GM21576 (cell line): ENCODE measurements at regions not wholly inside any gene's neighbourhood (a gene's known extent, or its start where the extent isn't known, plus 50 kb on each side); places are given as distances from the start of the nearest gene placed in this dataset.

Experiments used
- ATAC-seq: cut with Tn5 transposase; IDR thresholded peaks from one replicate; pipeline ENCODE4 v1.9.1; 2021; ENCODE audit warnings: mild to moderate bottlenecking, moderate library complexity; ENCODE audit not compliant: unreplicated experiment

DNA sequence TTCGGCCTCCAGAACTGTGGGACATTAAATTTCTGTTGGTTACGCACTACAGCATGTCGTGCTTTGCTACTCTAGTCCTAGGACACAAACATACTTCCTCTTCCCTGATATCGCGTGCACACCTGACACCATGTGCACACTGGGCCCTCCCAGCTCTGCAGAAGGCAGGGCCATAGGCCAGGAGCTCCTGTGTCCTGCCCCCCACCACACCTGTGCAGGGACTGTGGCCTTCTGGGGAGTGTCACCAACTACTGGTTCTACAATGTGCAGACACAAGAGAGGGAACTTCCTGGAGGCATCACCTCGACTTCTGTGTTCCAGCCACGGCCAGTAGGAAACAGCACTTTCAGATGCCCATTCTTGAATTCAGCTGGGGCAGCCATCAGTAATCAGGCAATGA, 646.4 kb upstream of the MGMT start:
- no peak for ATAC-seq

DNA sequence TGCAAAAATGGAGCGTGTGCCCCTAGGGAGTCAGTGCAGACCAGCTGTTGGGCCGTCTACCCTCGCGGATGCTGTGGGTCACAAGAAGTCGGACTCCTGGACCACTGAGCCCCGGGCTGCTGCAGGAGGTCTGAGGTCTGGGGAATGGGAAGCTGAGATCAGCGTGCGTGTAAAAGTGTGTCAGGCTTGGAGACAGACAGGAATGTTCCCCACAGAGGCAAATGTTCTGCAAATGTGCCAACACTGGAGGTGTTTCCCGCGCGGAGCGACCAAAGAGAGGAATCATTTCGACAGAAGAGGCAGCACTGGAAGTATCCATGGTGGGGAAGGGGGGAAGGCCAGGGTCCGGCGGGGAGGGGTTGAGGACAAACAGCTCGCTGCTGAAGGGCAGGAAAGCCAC, 643.8 kb upstream of the MGMT start:
- ATAC-seq = no peak

DNA sequence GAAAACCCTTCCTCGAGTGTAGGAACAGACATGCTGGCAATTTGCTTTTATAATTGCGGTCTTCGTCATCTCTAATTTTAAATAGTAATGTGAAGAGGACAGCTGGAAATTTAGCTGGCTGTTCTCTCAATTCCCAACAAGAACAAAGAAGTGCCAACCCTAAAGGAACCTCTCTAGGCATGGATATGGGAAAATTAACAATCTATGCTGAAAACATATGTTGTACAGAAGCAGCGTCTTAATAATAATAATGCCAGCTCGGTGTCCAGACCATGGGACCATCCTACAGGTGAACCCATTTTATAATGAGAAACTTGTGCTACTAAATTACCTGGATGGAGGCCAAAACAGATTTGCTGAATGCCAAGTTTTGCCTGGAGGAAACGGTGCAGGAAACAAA, 641.4 kb upstream of the MGMT start:
- no peak for ATAC-seq

DNA sequence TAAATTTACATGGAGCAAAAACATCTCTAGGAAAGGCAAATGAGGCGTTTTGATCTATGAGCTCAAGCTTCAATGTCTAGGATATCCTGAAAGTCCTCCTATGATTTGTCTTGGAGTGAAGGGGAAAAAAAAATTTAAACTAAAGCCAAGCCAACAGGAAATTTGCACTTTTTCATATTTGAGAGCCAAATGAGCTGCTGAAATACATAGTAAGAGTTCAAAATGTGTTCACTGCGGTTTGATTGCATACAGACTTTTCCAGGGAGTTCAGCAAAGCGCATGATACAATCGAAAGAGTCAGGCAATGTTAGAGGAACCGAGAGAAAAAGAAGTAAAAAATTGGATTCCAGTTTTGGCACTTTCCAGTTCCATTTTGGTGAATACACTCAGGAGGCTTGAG, 633.4 kb upstream of the MGMT start:
- ATAC-seq = no peak

DNA sequence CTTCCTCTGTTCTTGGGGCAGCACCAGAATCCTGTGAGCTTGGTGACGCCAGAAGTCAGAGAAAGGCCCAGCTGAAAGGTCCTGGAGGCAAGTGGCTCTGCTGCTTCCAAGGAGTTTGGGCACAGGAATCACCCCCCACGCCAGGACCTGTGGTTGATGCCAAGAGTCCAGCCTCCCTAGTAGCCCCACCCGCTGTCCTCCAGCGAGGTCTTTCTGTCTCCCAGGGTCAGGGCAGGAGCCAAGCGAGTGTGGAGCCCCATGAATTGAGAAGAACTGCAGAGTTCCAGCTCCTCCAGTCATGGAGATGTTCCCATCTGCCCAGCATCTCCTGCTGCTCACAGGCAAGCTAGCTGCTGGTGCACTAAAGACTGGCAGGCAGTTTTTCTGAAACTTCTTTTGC, 631.7 kb upstream of the MGMT start:
- no peak for ATAC-seq

DNA sequence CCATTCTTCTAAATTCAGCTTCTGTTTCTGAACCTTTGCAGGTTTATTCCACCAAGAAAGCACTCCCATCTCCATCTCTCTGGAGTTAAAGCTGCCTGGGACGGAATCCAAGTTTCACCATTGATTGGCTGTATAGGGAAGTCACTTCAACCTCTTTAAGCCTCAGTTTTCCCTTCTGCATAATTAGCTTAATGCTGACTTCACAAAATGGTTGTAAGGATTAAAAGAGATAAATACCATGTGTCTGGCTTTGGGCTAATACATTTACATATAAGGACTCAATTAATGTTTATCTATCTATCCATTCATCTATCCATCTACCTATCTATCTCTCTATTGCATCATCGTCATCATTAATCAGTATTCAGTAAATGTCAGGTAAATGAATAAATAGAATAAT, 629.6 kb upstream of the MGMT start:
- ATAC-seq = no peak

DNA sequence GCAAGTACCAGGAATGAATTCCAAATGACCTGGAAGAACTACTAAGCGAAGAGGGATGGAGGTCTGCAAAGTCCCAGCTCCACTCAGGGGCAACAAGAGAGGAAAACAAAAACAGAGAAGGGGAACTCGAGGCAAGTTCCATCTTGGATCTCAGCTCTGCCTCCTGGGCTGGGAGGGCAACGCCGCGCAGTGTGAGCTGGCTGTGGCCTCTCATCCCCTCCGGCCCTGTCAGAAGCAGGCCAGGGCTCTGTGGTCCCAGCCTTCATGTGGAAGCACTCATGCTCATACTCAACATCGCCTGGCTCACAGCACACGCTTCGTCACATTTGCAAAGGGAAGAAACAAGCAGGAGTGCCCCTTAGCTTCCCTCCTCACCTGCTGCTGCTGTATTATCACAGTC, 627.9 kb upstream of the MGMT start:
- no peak for ATAC-seq

DNA sequence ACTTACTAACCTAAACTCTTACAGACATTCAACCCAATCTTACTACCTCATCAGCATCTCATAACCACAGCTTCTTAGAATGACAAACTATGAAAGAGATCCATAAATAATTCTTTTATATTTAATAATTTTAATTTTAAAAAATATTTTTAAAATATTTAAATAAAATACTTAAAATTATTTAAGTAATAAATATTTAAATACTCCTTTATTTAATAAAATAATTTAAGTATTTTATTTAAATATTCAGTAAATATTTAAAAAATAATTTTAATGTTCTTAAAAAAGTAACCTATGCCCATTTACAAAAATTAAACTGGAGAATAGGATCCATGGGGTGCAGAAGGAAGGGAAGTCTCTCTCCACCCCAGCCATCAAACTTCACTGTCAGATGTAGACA, 627.3 kb upstream of the MGMT start:
- ATAC-seq = no peak

DNA sequence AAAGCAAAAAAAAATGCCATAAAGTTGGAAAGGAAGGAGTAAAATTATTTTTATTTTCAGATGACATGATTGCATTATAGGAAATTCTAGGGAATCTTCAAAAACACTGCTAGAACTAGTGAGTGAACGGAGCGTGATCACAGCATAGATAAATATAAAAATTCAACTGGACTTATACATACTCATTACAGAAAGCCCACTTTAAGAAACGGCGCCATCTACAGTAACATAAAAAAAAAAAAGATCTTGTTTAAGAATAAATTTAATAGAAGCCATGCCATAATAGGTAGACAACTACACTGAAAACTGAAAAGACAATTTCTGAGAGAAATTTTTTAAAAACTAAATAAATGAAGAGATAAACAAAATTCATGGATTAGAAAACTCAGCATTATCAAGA, 623.1 kb upstream of the MGMT start:
- no peak for ATAC-seq

DNA sequence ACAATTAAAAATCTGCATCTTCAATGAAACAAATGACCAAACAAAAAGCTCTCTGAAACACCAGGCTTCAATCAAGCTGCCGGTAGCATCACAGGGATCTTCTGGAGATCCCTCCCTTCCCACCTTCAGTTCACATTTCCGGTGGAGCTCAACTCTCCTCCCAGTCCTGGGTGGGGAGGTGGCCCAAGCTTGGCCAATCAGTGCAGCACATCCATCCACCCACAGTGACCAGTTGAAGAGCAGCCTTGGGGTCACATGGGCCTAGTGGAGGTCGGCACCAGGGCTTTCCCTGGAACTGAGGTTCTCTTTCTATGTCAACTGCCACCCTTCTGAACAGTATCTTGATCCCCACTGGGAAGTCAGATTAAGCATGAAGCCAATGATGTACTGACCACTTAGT, 620.1 kb upstream of the MGMT start:
- ATAC-seq = no peak

DNA sequence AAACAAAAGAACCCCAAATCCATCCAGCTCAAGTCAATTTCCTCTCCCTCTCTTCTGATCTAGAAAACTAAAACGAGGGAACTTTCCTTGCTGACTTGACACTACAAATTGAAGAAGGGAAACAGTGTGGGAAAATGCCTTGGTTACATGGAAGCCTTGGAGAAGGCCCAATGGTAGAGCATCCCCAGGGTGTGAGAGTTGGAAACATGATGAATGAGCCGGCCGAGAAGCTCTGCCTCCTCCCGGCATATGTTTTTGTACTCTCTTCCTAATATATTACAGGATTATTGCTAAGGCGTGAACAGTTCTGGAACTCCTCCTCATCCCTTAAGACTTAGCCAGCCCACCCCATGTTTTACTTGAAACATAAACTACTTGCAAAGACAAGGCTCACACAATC, 618.2 kb upstream of the MGMT start:
- ATAC-seq = no peak

DNA sequence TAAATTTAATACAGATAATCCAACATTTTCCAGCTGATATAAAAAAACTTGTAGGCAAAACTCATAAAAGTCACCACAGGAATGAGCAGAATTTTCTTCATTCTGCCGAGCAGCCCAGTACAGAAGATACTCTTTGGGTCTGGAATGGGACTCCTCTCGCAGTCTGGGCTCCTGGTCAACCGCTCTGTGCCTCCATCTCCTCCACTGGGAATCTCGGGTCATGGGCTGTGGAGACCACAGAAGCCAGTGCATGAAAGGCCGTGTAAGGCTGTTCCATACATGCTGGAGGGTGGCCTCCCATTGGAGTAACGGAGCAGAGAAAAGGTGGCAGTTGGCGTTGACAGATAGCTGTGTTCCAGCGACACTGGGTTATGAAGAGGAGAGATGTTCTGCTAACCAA, 616.4 kb upstream of the MGMT start:
- no peak for ATAC-seq

DNA sequence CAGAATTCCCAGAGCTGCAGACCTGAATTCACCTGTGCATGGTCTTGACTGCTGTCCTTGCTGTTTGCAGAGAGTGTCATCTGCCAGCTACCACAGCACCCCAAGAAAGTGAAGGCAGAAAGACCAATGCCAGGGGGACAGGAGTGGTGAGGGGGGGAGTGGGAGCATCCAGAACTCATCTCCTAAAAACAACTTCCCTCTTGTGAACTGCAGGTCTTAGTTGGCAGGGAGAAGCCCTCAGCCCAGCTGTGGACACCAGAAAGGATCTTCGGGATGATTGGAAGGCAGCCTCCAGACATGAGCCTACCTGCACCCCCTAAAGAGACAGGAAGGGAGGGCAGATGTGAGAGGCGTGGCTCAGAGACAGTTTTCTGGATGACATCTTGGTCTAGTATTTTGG, 615.8 kb upstream of the MGMT start:
- no peak for ATAC-seq

DNA sequence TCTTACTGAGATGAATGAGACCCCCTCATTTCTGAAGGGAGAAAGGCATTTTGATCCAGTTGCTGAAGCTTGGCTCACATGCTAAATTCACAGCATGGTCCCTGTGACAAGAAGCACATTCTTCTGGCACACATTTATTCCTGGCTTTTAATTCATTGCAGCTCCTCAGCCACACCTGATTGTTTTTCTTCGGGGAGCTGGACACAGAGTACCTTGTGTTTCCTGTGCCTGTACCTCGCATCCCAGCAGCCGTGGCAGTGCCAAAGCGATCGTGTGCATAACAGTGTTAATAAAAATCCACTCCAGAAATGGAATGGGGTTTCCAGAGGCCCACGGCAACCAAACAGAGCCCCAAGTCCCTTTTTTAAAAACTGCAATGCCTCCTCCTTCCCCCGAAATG, 615.3 kb upstream of the MGMT start:
- ATAC-seq = no peak

DNA sequence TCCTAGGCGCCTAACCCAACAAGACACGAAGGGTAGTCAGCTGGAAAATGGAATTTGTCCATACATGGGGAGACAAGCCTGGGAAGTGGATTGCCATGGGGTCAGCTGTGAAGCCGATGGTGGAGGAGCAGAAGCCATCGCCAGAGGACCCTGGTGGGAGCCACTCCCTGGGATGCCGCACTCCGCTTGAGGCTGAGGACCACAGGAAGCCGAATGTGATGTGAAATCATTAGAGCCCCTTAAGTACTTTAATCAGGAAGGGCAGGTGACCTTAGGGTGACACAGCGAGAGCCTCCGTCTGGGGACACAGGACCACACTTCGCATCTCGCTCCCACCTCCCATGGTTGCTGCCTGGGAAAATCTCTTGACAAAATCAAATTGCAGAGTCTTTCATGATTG, 614.6 kb upstream of the MGMT start:
- ATAC-seq = no peak

DNA sequence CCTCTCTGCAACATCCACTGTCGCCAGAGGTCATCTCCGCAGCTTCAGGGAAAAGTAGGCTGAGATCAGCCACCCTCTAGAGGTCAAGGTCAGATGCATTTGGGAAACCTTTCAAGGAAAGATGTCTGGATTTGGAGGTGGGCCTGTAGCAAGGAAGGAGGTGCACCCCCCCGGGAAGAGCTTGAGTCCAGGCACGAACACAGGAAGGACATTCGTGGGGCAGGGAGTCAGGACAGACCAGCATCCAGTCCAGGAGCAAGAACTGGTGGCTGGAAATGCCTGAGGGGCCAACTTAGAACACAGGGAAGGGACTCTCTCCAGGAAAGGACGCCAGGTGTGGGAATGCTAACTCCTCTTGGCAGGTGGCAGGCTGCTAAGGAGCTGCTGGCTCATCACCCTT, 614.1 kb upstream of the MGMT start:
- ATAC-seq = no peak

DNA sequence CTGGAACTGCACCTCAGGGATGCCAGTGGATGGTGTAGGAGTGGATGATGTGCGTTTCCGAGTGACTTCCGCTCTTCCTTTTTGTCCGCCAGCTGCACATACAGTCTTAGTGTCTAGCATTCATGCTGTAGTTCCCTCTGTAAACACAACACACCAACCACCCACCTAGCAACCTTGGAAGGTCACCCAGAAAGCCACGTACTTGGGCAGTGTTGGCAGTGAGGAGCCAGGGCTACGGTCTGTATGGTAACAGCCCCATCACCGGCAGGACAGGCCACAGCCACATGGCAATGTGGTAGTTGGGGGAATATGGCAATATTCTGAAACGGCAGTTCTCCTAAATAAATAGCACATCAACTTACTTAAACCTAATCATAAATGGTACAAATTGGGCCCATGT, 613.5 kb upstream of the MGMT start:
- no peak for ATAC-seq

DNA sequence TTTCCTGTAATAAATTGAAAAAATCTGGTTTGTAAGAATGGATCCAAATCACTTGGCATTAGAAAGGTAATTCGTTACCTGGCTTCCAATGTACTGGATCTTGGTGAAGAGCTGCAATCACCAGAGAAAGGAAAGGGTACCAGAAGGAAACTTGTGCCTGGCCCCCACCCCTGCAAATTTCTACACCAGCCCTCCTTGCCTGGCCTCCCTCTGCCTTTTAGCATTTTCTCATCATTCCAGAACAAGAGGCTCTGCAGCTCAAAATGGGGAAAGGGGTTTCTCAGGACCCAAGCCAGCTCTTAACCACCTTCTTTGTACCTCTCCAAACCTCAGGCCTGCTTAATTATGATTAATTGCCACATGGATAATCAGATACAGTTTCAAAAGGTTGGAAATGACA, 612.8 kb upstream of the MGMT start:
- no peak for ATAC-seq

DNA sequence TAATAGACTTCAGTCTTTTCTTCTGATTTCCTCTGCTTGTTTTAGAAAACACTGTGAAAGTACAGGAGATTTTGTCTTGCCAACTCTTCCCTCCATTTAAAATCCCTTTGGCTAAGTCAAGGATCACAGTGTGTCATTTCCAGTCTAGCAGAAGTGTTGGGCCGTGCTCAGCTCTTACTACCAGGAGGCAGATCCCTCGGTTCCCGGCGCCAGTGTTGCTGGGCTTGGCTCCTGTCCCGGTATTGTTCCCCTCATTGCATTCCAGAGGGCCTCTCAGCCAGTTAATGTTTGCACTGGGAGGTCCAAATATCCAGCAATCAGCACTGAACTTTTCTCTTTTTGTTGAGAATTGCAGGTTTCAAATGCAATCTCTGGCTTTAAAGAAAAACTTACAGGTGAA, 612.1 kb upstream of the MGMT start:
- ATAC-seq = no peak

DNA sequence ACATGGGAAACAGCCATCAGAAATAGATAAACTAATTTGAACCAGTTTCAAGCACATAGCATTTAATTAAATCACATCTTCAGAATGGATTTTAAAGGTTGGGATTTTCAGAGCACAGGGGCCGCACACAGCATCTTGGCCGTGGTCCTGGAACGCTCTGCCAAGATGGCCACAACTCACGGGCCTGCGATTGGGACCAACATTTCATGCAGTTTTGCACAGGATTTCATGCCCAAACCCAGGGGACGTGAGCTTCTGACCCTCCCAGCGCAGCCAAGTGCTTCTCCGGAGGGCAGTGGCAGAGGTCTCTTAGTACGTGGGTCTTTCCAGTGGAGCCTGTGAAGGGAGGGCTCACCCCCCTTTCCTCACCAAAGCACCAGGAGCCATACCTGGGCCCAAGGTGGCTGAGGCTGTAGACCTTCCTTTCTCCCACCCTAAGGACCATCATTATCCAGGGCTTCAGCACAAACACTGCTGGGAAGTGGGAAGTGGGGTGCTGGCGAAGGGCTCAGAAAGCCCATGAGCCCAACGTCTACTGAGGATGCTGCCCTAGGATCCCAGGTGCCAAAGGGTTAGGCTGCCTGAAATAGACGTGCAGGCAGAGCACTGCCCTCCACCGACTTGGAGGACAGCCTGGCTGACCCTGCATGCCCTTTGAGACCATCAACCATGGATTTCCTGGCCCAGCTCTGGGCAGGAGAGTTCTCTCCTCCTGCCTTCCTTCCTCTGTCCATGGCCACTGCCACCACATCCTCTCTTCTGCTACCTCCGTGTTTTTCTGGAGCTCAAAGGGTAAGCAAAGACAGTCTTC, 611.2 kb upstream of the MGMT start:
- ATAC-seq = no peak

DNA sequence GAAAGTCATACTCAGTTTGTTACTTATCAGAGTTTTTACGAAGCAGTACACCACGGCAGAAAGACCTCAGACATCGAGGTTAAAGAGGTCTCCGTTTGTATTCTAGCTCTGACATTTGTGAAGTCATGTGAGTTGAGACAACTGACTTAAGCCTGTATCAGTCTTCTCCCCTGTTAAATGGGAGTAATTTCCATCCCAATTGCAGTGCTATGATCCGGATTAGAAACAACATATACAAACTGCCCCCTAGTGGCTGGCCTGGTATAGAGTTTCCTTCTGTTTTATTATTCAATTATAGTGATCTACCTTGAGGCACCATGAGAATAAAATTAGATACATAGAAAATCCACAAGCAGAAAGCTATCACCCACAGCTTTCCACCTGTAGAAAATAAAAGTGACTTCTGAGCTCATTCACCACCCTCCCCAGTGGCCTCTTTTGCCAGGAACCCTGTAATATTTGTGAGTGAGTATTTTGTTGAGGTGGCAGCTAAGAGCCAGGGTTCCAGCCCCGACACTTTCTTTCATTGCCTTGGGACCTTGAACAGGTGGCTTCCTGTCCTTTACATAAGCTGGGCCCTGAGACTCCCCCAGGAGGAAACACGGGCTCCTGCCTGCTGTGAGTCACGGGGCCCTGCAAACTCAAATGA, 607.2 kb upstream of the MGMT start:
- ATAC-seq = no peak

DNA sequence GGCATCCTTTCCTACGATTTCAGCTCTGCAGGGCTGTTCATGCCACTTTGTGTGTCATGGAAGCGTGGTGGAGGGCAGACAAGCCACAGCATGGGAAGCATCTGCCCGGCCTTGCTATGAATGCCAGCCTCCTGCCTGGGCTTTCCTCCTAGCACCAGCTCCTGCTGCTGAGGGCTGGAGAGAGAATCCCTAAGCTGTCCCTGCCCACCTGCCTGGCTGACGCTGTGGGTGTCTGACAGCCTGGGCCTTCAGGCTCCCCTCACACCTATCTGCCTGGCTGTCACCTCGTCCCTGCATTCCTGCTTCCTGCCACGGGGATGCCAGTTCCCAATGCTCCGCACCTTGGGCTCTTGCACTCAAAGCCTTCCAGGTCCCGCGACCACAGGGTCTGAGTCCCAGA, 606.5 kb upstream of the MGMT start:
- no peak for ATAC-seq
